GM12892 (cell line): ENCODE measurements at regions not wholly inside any gene's neighbourhood (a gene's known extent, or its start where the extent isn't known, plus 50 kb on each side); places are given as distances from the start of the nearest gene placed in this dataset.

Experiments
- POLR2A ChIP-seq: IDR thresholded peaks from 2 replicates; pipeline ENCODE4 v1.6.1; 2011; ENCODE audit warnings: low read depth, low read length, control low read depth
- POLR2AphosphoS5 ChIP-seq: IDR thresholded peaks from 2 replicates; pipeline ENCODE4 v1.6.1; 2011; ENCODE audit warnings: low read depth, low read length, control low read depth
- TAF1 ChIP-seq: IDR thresholded peaks from 2 replicates; pipeline ENCODE4 v1.6.1; 2011; ENCODE audit warnings: low read depth, mild to moderate bottlenecking, control low read depth, low read length, borderline replicate concordance

DNA sequence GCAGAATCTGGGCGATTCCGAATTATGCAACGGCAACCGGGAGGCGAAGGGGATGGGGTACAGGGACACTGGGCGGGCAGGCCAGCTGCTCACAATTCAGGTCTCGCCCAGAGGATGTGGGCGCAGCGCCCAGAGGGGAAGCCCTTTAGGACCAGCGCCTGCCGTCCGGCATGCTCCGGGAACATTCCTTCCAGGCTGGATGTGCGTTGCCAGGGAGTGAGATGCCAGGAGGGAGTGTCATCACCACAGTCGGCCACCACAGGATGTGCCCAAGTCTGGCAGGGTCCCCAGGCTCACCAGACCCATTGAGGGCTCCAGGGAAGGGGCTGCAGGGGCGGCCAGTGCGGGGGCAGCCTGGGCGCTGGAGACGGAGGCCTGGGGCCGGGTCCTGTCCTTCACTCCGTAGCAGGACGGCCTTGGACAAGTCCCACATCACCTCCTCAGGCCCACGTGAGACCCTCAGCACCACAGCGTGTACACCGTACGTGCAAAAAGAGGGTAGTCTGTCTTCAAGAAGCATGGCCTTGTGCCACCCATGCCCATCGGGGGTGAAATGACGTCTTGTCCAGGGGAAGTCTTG is 63.9 kb downstream of the FOXL3 start:
- TF ChIP-seq POLR2A: no peak
- TF ChIP-seq TAF1: no peak
- TF ChIP-seq POLR2AphosphoS5: no peak
